ACHN (cell line): ENCODE measurements at regions not wholly inside any gene's neighbourhood (a gene's known extent, or its start where the extent isn't known, plus 50 kb on each side); places are given as distances from the start of the nearest gene placed in this dataset.

Experiments
- DNase-seq: peaks from one replicate; pipeline ENCODE4 v3.0.0-alpha.2; 2015
- in situ Hi-C: cut with HindIII; loops from 2 replicates; pipeline ENCODE4 v1.10.0; 2017; ENCODE audit warnings: low sequenced_read_pairs, low pct_ligation_motif_present, low pct_unique_long_range_greater_than_20kb

DNA sequence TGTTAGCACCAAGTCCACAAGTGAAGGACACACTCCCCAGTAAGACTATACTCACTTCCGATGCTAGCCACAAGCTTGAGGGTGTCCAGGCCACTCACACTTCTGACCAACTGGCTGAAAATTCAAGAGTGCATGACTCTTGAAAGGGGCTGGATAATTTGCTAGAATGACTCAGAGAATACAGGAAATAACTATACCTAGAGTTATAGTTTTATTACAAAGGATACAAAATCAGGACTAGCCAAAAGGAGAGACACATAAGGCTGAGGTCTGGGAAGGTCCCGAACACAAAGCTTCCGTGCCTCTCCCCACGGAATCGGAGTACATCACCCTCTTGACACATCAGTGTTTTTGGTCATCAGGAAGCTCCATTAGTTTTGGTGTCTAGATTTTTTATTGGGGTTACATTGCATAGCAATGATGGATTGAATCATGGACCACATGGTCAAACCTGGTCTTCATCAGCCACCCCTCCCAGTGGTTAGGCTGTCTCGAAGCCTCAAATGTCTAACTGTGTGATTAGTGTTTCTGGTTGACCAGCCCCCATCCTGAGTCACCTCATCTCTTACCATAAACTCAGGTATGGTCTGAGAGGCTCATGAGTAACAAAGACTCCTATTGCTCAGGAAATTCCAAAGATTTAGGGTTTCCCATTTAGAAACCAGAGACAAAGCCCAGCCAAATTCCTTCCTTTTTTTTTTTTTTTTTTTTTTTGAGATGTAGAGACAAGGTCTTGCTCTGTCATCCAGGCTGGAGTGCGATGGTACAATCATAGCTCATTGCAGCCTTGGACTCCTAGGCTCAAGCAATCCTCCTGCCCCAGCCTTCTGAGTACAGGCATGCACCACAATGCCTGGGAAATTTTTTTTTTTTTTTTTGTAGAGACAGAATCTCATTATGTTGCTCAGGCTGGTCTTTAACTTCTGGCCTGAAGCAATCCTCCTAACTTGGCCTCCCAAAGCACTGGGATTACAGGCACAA lies 472.0 kb upstream of the TBX3 start:
- in situ Hi-C loops: no loop called here
- DNase-seq: no peak

DNA sequence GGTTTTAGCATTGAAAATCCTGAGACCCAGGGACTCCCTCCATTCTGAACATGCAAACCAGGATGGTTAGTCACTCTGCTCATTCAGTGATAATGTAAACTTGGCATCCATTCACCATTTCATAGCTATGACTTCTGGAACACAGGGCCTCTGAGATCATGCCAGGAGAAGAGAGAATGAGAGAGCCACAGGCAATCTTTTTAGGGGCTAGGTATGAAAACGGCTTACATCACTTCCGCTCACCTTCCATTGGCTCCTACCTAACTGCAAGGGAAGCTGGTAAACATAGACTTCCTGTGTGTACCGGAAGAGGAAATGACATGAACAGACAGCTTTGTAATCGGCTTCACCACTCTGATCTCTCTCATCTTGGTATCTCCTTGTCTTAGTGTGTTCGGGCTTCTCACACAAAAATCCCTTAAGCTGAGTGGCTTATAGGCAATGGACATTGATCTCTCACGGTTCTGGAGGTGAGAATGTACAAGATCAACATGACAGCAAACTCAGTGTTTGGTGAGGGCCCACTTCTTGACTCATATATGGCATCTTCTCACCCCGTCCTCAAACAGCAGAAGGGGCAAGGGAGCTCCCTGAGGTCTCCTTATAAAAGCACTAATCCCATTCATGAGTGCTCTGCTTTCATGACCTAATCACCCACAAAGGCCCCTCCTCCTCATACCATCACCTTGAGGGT lies 465.9 kb upstream of the TBX3 start:
- DNase-seq: no peak
- in situ Hi-C loops: no loop called here

DNA sequence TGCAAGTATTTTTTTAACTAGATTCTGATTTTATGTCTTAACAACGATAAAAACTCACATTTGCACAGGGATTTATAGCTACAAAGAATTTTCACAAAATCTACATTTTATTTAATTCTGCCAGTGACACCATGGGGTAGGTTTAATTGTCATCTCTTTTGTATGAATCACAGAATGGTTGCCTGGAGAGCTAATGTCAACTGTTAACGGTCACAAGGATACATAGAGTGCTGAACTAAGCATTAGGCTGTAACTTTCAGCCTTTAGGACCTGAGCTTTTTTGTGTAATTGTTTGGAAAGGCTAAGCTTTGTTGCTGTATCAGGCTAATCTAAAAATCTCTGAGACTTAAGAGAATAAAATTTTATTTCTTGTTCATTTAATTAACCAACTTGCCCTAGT lies 465.3 kb upstream of the TBX3 start:
- DNase-seq: no peak
- in situ Hi-C loops: no loop called here

DNA sequence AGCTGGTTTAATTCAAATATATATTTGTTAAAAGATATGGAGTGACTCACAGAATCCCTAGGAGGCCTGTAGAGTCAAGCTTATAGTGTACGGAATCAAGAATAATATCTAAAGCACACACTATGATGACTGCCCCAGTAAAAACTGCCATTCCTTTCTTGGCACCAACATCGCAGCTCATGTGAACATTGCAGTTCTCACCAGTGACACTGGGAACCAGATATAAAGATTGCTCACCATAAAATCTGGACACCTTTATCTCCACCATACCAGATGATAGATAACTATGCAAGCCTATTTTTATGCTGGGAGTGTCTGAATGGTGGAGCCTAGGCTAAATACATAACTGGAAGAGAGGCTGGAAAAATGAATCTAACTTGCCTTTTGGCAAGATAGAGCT lies 463.9 kb upstream of the TBX3 start:
- in situ Hi-C loops: no loop called here

DNA sequence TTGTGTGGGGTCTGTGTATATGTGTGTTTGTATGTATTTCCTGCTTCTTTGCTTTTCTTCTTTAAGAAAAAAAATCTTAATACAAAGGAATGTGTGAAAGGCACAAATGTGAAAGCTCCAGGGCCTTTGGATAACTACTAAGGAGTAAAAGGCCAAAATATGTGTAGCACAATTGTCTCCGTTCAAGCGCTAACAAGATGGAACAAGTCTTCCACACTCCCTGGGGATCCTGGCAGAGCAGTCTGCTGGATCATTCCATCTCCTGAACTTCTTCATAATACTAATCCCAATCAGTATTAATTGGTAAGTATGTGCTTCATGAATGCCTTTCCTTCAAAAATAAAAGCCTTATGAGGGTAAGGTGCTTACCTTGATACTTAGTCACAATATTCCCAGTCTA lies 462.5 kb upstream of the TBX3 start:
- in situ Hi-C loops: no loop called here
- no peak for DNase-seq

More for the DNA sequence above, 463.9 kb upstream of the TBX3 start:
- no peak for DNase-seq

DNA sequence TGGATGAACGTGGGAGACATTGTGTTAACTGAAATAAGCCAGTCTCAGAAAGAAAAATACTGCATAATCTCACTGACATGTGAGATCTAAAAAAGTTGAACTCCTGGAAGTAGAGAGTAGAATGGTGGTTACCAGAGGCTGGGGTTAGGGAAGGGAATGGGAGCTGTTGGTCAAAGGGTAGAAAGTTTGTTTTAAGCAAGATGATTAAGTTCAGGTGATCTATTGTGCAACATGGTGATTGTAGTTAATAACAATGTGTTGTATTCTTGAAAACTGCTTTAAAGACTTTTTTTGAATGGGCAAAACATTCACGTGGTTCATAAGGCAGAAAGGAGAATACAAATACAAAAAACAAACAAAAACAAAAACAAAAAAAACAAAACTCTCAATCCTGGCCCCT lies 460.4 kb upstream of the TBX3 start:
- no peak for DNase-seq
- in situ Hi-C loops: no loop called here

DNA sequence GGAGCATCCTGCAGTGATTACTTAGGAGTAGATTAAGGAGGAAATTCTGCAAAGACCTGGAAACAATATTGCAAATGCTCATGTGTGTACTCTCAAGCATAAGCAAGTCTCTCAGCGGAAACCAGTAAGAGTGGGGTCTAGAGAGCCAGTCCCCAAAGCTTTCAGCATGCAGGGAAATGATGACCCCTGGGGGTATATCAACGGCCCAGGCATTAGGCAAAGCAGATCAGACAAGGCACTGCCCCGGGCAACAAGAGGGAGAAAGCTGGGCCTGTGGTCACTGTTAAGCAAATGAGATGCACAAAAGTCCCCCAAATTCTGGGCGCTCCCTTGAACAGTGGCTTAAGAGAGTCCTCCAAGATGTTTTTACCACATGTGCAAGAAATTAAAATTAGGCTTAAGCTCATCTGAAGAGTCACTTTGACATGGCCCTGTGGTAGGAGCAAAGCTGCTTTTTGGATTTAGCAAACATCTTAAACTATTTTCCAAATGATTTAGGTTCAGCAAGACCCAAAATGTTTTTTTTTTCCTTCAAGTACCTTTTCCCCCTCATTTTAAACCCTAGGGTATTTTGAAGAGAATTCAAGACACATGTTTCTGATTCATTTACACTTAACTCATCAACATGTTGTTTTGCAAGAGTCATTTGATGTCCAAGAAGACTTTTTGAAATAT lies 457.1 kb upstream of the TBX3 start:
- DNase-seq: no peak
- in situ Hi-C loops: no loop called here

DNA sequence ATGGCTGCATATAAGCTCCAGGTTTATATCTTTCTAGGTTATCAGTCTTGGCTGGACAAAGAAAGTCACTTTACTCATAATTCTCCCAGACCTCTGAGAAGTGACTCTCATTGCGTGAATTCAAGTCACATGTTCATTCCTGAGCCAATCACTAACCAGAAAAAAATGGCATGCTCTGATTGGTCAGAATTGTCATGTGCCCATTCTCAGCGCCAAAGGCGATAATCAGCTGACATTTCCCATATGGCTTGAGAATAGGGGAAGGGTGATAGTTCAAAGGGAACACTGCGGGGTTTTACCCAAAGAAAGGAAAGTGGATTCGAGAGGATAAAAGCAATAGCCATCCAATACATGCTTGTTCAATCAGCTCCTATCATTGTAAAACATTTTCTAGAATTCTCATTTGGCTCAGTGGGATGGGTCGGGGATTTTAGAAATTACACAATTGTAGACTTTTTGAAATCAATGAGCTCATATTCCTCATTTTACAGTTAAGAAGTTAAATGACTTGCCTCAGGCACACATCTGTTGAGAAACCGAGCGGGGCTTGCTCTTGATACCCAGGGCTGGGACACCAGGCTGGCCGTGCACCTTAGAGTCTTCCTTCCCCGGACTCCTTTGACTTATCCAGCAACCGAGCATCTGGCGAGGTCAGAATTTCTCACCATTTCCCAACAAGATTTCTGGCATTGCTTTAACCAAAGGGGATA lies 454.0 kb upstream of the TBX3 start:
- in situ Hi-C loops: no loop called here
- DNase-seq: no peak

DNA sequence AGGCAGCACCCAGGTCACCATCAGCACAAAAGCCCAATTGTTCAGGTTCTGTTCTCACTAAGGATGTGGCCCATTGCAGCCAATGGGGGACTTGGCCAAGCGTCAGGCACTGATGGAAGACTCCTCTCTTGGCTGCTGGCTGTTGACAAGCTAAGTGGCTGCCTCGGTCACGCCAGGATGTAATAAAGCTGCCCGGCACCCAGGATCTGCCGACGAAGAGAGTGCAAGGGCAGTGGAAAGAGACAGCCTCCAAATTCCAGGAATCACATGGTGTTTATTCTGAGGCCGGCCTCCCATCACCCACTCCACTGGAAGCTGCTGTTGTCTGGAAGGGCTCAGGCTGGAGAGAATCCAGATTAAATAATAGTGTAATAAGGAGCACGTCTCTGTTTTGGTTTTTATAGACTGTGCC lies 451.8 kb upstream of the TBX3 start:
- in situ Hi-C loops: no loop called here
- DNase-seq: no peak

DNA sequence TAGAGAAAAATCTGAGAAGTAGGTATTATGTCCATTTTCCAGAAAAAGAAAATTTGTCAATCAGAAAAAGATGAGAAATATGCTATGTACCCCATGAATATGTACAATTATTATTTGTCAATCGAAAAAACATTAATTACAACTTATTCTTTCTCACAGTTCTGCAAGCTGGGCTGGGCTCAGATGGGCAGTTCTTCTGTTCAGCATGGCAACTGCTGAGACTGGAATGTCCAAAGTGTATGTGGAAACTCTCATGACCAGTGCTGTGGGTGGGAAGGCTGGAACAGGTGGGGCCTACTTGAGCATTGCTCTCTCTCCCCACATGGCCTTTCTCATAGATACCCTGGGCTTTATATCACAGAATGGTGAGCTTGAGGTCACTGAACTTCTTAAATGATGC lies 450.3 kb upstream of the TBX3 start:
- DNase-seq: no peak
- in situ Hi-C loops: no loop called here

DNA sequence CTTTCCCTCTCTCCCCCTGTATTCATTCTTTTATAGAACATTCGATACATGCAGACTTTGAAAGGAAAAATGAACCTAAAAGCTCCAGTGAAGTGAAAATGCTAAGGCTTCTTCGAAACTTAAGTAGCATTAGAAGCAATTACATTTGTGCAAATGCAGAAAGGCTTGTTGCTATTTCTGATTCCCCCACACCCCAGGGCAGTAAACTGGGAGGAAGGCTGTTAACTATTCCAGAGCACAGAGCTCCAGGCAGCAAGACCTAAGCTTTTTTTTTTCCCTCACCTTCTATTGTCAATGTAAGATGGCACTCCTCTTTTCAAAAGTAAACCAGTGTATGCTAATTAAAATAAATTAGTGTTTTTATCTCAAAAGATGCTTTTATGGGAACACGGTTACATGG lies 448.9 kb upstream of the TBX3 start:
- in situ Hi-C loops: no loop called here
- DNase-seq: no peak

DNA sequence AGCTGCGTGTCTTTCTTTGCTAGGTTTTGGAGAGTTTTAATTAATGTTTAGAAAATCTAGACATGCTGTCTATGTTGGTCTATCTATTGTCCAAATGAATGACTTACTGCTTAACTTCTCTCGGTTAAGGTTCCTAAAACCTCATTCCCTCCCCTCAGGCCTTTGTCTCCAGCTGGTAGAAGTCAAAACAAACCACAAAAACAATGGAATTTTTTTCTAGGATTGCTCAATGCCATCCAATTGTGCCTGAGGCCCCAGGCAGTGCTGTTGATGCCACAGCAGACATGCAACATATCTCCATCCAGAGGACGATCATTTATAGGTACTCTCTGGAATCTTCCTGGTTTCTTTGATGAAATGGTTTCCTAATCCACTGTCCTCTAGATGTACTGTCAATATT lies 448.2 kb upstream of the TBX3 start:
- no peak for DNase-seq
- in situ Hi-C loops: no loop called here

DNA sequence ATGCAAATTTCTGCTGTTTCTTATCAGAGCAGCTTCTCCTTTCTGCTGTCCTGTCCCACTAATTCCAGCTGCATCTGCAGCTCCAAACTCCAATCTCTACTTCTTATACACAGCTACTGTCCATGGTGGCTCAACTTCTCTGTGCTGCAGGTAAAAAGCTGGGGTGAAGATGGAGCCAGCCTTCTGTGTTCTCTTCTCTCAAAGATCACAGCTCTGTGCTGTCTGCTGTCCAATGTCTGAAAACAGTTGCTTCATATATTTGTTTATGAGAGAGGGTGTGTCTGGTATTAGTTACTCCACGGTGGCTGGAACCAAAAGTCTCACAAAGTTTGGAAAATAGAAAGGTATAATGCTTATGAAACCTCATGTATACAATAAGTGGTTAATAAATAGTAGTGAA lies 445.8 kb upstream of the TBX3 start:
- DNase-seq: no peak
- in situ Hi-C loops: no loop called here

DNA sequence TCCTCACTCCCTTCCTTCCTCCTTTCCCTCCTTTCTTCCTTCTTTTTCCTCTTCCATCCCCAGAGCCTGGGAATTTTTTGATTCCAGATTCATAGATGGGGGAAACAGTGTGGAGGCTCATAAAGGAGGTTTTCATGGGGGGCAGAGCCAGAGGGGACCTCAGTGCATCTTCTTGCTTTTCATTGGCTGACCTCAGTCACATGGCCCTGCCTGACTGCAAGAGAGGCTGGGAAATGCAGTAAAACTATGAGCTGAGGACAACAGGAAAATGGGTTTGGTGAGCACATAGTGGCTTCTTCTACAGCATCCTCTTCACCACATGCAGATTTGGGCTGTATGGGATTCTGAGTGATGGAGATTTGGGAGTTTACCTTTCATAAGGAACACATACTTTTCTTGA lies 437.1 kb upstream of the TBX3 start:
- in situ Hi-C loops: no loop called here
- no peak for DNase-seq

DNA sequence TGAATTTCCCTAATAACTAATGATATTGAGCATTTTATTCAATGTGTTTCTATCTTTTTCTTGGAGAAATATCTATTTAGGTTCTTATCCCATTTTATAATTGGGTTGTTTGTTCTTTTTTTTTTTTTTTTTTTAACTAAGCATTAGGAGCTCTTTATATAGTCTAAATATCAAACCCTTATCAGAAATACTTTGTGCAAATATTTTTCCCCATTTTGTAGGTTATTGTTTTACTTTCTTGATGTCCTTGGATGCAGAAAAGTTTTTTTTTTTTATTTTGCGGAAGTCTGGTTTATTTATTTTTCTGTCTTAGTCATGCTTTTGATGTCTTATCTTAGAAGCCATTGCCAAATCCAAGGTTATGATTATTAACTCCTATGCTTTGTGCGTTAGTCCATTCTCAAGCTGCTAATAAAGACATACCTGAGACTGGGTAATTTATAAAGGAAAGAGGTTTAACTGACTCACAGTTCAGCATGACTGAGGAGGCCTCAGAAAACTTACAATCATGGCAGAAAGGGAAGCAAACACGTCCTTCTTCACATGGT lies 434.3 kb upstream of the TBX3 start:
- no peak for DNase-seq
- in situ Hi-C loops: no loop called here

DNA sequence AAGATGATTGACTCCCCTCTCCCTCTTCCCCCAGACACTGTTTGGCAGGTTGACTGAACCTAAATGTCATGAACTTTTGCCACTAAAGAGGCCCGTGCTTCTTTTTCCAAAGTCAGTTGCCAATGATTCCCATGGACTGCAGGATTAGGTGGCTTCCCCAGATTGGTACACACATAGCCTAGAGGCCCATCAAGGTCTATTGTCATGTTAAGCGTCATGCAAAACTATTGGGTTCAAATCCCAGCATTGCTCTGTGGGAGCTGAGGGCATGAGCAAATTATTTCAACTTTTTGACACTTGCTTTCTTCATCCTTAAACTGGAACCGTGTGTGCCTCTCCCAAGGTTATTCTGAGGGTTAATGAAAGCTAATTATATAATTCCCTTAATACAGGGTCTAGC lies 430.2 kb upstream of the TBX3 start:
- in situ Hi-C loops: no loop called here
- no peak for DNase-seq

DNA sequence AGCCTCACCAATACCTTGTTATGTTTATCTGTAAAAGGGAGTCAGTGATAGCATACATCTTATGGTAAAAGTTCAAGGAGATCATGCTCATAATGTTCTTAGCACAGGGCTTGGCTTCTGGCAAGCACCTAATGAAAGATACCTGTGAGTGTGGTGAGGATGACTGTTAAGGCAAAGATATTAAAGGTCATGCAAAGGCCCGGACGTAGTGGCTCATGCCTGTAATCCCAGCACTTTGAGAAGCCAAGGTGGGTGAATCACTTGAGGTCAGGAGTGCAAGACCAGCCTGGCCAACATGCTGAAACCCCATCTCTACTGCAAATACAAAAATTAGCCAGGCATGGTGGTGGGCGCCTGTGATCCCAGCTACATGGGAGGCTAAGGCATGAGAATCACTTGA lies 425.9 kb upstream of the TBX3 start:
- DNase-seq: no peak
- in situ Hi-C loops: no loop called here
